ENCODE measurements at regions not wholly inside any gene's neighbourhood (a gene's known extent, or its start where the extent isn't known, plus 50 kb on each side); places are given as distances from the start of the nearest gene placed in this dataset.
"Not testable (repeated sequence)": the region's sequence is repeated elsewhere in the genome, so short reads cannot be mapped to it uniquely, and the experiment has no call there.

DNA sequence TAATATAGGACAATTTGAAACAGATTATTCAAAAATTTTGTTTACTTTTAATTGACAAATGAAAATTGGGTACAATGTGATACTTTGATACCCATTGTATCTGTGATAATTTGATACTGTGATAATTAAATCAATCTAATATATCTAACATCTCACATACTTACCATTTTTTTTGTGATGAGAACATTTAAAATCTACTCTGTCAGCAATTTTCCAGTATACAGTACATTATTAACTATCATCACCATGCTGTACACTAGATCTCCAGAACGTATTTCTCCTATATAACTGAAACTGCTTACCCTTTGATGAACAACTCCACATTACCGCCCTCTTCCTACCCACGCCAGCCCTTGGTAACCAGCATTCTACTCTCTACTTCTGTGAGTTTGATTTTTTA, 139.7 kb upstream of the TFPI start:
- H3K4me1 ChIP-seq, result no peaks in the 10 kb centered on the region
- H3K36me3 ChIP-seq (ENCODE audit: low read depth, missing control alignments), result no peaks in the 10 kb centered on the region
- no peak overlapping the region for H3K4me3 ChIP-seq
- TF ChIP-seq POLR2A (IDR thresholded peaks at IDR 0.05), result no peak
- TF ChIP-seq, protein P1, sequence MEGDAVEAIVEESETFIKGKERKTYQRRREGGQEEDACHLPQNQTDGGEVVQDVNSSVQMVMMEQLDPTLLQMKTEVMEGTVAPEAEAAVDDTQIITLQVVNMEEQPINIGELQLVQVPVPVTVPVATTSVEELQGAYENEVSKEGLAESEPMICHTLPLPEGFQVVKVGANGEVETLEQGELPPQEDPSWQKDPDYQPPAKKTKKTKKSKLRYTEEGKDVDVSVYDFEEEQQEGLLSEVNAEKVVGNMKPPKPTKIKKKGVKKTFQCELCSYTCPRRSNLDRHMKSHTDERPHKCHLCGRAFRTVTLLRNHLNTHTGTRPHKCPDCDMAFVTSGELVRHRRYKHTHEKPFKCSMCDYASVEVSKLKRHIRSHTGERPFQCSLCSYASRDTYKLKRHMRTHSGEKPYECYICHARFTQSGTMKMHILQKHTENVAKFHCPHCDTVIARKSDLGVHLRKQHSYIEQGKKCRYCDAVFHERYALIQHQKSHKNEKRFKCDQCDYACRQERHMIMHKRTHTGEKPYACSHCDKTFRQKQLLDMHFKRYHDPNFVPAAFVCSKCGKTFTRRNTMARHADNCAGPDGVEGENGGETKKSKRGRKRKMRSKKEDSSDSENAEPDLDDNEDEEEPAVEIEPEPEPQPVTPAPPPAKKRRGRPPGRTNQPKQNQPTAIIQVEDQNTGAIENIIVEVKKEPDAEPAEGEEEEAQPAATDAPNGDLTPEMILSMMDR (IDR thresholded peaks at IDR 0.05), result no peak
- H3K27ac ChIP-seq, result no peak overlapping the region
- WGBS, 2 donors, result 92 to 93% methylated on average over 3 of the region's 3 CpGs
- intact Hi-C loops (cut with DNase I; ENCODE audit: low total_unique reads), result no loop called here
- no peaks in the 10 kb centered on the region for H3K9me3 ChIP-seq
- no peaks in the 10 kb centered on the region for H3K27me3 ChIP-seq
- no peak for DNase-seq

DNA sequence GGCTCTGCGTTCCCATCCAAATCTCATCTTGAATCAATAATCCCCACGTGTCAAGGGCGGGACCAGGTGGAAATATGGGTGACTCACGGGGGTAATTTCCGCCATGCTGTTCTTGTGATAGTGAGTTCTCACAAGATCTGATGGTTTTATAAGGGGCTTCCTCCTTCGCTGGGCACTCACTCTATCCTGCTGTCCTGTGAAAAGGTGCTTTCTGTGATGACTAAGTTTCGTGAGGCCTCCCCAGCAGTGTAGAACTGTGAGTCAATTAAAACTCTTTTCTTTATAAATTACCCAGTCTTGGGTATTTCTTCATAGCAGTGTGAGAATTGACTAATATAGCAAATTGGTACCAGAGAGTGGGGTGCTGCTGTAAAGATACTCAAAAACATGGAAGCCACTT, 142.4 kb upstream of the TFPI start:
- H3K4me3 ChIP-seq; H3K27me3 ChIP-seq; DNase-seq; H3K27ac ChIP-seq; H3K9me3 ChIP-seq; H3K4me1 ChIP-seq; intact Hi-C loops (cut with DNase I; ENCODE audit: low total_unique reads); H3K36me3 ChIP-seq (ENCODE audit: low read depth, missing control alignments): not testable (repeated sequence)
- 83 to 85% methylated on average over 7 of the region's 7 CpGs for WGBS, 2 donors

DNA sequence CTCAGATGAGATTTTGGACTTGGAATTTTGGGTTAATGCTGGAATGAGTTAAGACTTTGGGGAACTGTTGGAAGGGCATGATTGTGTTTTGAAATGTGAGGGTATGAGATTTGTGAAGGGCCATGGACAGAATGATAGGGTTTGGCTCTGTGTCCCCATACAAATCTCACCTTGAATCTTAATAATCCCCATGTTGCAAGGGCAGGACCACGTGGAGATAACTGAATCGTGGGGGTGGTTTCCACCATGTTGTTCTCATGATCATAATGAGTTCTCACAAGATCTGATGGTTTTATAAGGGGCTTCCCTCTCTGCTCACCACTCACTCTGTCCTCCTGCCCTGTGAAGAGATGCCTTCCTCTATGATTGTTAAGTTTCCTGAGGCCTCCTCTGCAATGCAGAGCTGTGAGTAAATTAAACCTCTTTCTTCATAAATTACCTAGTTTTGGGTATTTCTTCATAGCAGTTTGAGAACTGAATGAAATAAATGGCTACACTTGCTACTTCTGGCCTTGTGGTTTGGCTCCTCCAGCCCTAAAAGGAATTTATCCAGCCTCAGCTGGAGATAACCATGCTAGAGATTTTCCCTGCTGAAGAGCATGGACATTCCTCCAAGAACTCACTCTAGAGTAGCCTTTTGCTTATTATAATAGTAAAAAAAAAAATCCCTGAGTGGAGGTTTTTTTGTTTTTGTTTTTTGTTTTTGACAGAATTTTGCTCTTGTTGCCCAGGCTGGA, 144.3 kb upstream of the TFPI start:
- Histone ChIP-seq H3K27ac (no peak overlapping the region), H3K9me3 (no peaks in the 10 kb centered on the region), H3K4me3 (no peak overlapping the region), H3K36me3 (ENCODE audit: low read depth, missing control alignments) (no peaks in the 10 kb centered on the region), H3K27me3 (no peaks in the 10 kb centered on the region), H3K4me1 (no peaks in the 10 kb centered on the region)
- TF ChIP-seq, protein P1 (IDR thresholded peaks at IDR 0.05), result no peak
- TF ChIP-seq POLR2A (IDR thresholded peaks at IDR 0.05), result no peak
- DNase-seq, result no peak
- 74 to 91% methylated on average over 2 of the region's 2 CpGs for WGBS, 2 donors
- intact Hi-C loops (cut with DNase I; ENCODE audit: low total_unique reads), result no loop called here

DNA sequence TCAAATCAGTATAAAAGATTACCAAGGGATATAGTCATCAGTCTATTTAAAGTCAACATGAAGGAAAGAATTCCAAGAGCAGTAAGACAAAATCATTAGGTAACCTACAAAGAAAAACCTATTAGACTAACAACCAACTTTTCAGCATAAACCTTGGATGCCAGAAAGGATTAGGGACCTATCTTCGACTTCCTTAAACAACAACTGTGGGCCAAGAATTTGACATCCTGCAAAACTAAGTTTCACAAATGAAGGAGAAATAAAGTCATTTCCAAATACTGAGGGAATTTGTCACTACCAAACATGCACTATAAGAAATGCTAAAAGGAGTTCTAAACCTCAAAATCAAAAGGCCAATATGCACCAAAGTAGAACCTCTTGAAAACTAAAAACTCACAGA, 147.9 kb upstream of the TFPI start:
- DNase-seq, result no peak
- H3K27ac ChIP-seq, result no peak overlapping the region
- WGBS, 2 donors, result 50 to 58% methylated on average over 1 of the region's 1 CpG
- no peak overlapping the region for H3K4me3 ChIP-seq
- H3K36me3 ChIP-seq (ENCODE audit: low read depth, missing control alignments), result no peaks in the 10 kb centered on the region
- TF ChIP-seq POLR2A (IDR thresholded peaks at IDR 0.05), result no peak
- TF ChIP-seq, protein P1 (IDR thresholded peaks at IDR 0.05), result no peak
- H3K9me3 ChIP-seq, result no peaks in the 10 kb centered on the region
- H3K27me3 ChIP-seq, result no peaks in the 10 kb centered on the region
- no peaks in the 10 kb centered on the region for H3K4me1 ChIP-seq
- intact Hi-C loops (cut with DNase I; ENCODE audit: low total_unique reads), result no loop called here

DNA sequence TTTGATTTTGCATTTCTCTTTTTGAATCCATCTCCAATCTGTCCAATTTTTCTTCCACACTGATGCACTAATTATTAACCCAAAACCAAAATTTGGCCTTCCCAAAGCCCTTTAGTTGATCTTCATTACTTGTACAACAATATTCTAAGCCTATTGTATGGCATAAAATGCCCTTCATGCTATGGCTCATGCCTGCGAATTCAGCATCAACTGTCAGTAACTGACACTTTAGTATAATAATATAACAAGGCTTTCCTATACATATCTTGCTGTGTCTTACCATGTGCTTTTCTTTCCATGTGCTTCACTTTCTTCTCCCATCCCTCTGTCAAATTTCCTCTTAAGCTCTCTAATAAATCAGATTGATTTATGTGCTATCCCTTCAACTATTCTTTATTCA, 154.0 kb upstream of the TFPI start:
- WGBS, 2 donors, result 91 to 95% methylated on average over 1 of the region's 1 CpG
- Histone ChIP-seq H3K27ac (no peak overlapping the region), H3K4me3 (no peak overlapping the region), H3K9me3 (no peaks in the 10 kb centered on the region), H3K4me1 (no peaks in the 10 kb centered on the region), H3K27me3 (no peaks in the 10 kb centered on the region), H3K36me3 (ENCODE audit: low read depth, missing control alignments) (no peaks in the 10 kb centered on the region)
- intact Hi-C loops (cut with DNase I; ENCODE audit: low total_unique reads), result no loop called here
- DNase-seq, result no peak
- TF ChIP-seq POLR2A (IDR thresholded peaks at IDR 0.05), result no peak
- TF ChIP-seq, protein P1 (IDR thresholded peaks at IDR 0.05), result no peak

Measured in testis (tissue), 2 donors.